Coronary artery (tissue), 2 donors: ENCODE measurements at regions not wholly inside any gene's neighbourhood (a gene's known extent, or its start where the extent isn't known, plus 50 kb on each side); places are given as distances from the start of the nearest gene placed in this dataset.

ENCODE experiments used
- DNase-seq: peaks from one replicate; pipeline ENCODE4 v3.0.0-alpha.2; 2017; ENCODE audit warnings: low spot score
- H3K27ac ChIP-seq, 2 donors: fragments of 200-600 bp; sonication (generic); one replicate each; pipeline ENCODE4 v1.5.1; 2016 to 2019
- H3K4me3 ChIP-seq: fragments of 200-600 bp; sonication (generic); 2 replicates; pipeline ENCODE4 v1.5.1; 2016; ENCODE audit warnings: mild to moderate bottlenecking, moderate library complexity
- CTCF ChIP-seq: fragments of 200-600 bp; sonication (generic); IDR thresholded peaks from one replicate; pipeline ENCODE4 v1.5.1; 2019; ENCODE audit warnings: antibody characterized with exemption

- H3K4me3 ChIP-seq, result no peak overlapping the region
- no peak for DNase-seq
- no peak for TF ChIP-seq CTCF
Observed at GRCh38 chr2:173663835-173664512, 301.2 kb downstream of the SP3 start.

GRCh38 chr2:173664513-173664910 lies 300.7 kb downstream of the SP3 start:
- no peak for DNase-seq
- no peak for TF ChIP-seq CTCF
- H3K4me3 ChIP-seq, result no peak overlapping the region
- no peak overlapping the region for H3K27ac ChIP-seq

More at GRCh38 chr2:173663835-173664512, 301.2 kb downstream of the SP3 start:
- H3K27ac ChIP-seq, result no peak overlapping the region

GRCh38 chr2:173666171-173666888 lies 298.8 kb downstream of the SP3 start:
- DNase-seq, result no peak
- no peak for TF ChIP-seq CTCF
- Histone ChIP-seq H3K27ac (no peak overlapping the region), H3K4me3 (no peak overlapping the region)

- TF ChIP-seq CTCF, result no peak
- DNase-seq, result no peak
- H3K27ac ChIP-seq, result no peak overlapping the region
- no peak overlapping the region for H3K4me3 ChIP-seq
Observed at GRCh38 chr2:173667014-173667413, 298.2 kb downstream of the SP3 start.

- no peak overlapping the region for H3K27ac ChIP-seq
- no peak for TF ChIP-seq CTCF
- no peak for DNase-seq
- no peak overlapping the region for H3K4me3 ChIP-seq
Observed at GRCh38 chr2:173667415-173667814, 297.8 kb downstream of the SP3 start.

GRCh38 chr2:173669271-173669853 lies 295.8 kb downstream of the SP3 start:
- H3K27ac ChIP-seq, result no peak overlapping the region
- DNase-seq, result no peak
- no peak overlapping the region for H3K4me3 ChIP-seq
- no peak for TF ChIP-seq CTCF
